Endothelial cell of umbilical vein (primary cell): ENCODE measurements at regions not wholly inside any gene's neighbourhood (a gene's known extent, or its start where the extent isn't known, plus 50 kb on each side); places are given as distances from the start of the nearest gene placed in this dataset.

Source experiments
- CTCF ChIP-seq, 2 donors: IDR thresholded peaks; 1 replicate in 1 of 2; 2 replicates in 1 of 2; pipeline ENCODE4 v1.5.1; 2011; ENCODE audit warnings: low read length in 2 of 2, mild to moderate bottlenecking in 2 of 2, moderate library complexity in 2 of 2, control low read depth in 1 of 2, inconsistent platforms in 1 of 2, low read depth in 1 of 2; ENCODE audit not compliant: insufficient read depth in 1 of 2; ENCODE audit errors: extremely low read depth in 1 of 2
- POLR2A ChIP-seq: IDR thresholded peaks from 2 replicates; pipeline ENCODE4 v1.6.1; 2012; ENCODE audit warnings: low read depth, mild to moderate bottlenecking, control low read depth, low read length

GRCh38 chr3:81839504-81840094, 78.2 kb upstream of the GBE1 start:
- TF ChIP-seq POLR2A (no peak), CTCF (IDR thresholded peaks at IDR 0.05; ENCODE audit: extremely low read depth in 1 of 2, insufficient read depth in 1 of 2, low read depth in 1 of 2, low read length in 2 of 2) (no peak)
